Left kidney (tissue), 1 donor: ENCODE measurements at regions not wholly inside any gene's neighbourhood (a gene's known extent, or its start where the extent isn't known, plus 50 kb on each side); places are given as distances from the start of the nearest gene placed in this dataset.
A peak's percentile ranks its signal among the peaks of the same experiment; 100 is the strongest.

Experiments
- DNase-seq: peaks from one replicate; pipeline ENCODE4 v3.0.0-alpha.2; 2013

GRCh38 chr10:120285408-120285807 lies 171.6 kb upstream of the PLPP4 start:
- no peak for DNase-seq

- no peak for DNase-seq
These were observed 170.7 kb upstream of the PLPP4 start for GRCh38 chr10:120286280-120286679.

- DNase-seq: no peak
These were observed 156.5 kb upstream of the PLPP4 start for GRCh38 chr10:120300513-120300912.

- DNase-seq: no peak
These were observed 148.4 kb upstream of the PLPP4 start for GRCh38 chr10:120308589-120308988.

- no peak for DNase-seq
These were observed 143.3 kb upstream of the PLPP4 start for GRCh38 chr10:120313715-120314114.

- DNase-seq: no peak
These were observed 142.6 kb upstream of the PLPP4 start for GRCh38 chr10:120314442-120314841.

- no peak for DNase-seq
These were observed 138.2 kb upstream of the PLPP4 start for GRCh38 chr10:120318862-120319261.

- peak; percentile 22 for DNase-seq
These were observed 129.4 kb upstream of the PLPP4 start for GRCh38 chr10:120327675-120328074.

GRCh38 chr10:120328647-120329046 lies 128.4 kb upstream of the PLPP4 start:
- DNase-seq: no peak

GRCh38 chr10:120335553-120335952 lies 121.5 kb upstream of the PLPP4 start:
- no peak for DNase-seq

- no peak for DNase-seq
These were observed 120.6 kb upstream of the PLPP4 start for GRCh38 chr10:120336306-120336910.

- peak; percentile 33 for DNase-seq
These were observed 120.0 kb upstream of the PLPP4 start for GRCh38 chr10:120336911-120337540.

- no peak for DNase-seq
These were observed 114.8 kb upstream of the PLPP4 start for GRCh38 chr10:120342115-120342714.

- no peak for DNase-seq
These were observed 111.8 kb upstream of the PLPP4 start for GRCh38 chr10:120345186-120345585.

- no peak for DNase-seq
These were observed 109.4 kb upstream of the PLPP4 start for GRCh38 chr10:120347644-120348043.

GRCh38 chr10:120349069-120349468 lies 108.0 kb upstream of the PLPP4 start:
- no peak for DNase-seq

GRCh38 chr10:120355425-120355824 lies 101.6 kb upstream of the PLPP4 start:
- DNase-seq: no peak

GRCh38 chr10:120360571-120360970 lies 96.5 kb upstream of the PLPP4 start:
- no peak for DNase-seq

- DNase-seq: no peak
These were observed 91.2 kb upstream of the PLPP4 start for GRCh38 chr10:120365872-120366271.

- peak; percentile 25 for DNase-seq
These were observed 89.7 kb upstream of the PLPP4 start for GRCh38 chr10:120367341-120367740.

GRCh38 chr10:120368338-120368737 lies 88.7 kb upstream of the PLPP4 start:
- DNase-seq: no peak

- no peak for DNase-seq
These were observed 88.1 kb upstream of the PLPP4 start for GRCh38 chr10:120368927-120369326.

- DNase-seq: no peak
These were observed 87.2 kb upstream of the PLPP4 start for GRCh38 chr10:120369856-120370276.

- DNase-seq: no peak
These were observed 85.2 kb upstream of the PLPP4 start for GRCh38 chr10:120371856-120372255.
